CD4-positive, alpha-beta memory T cell (primary cell): ENCODE measurements at regions not wholly inside any gene's neighbourhood (a gene's known extent, or its start where the extent isn't known, plus 50 kb on each side); places are given as distances from the start of the nearest gene placed in this dataset.

ENCODE experiments used
- CTCF ChIA-PET: fragments of 350-600 bp; sonication (Branson Sonifier 250); formaldehyde crosslinking; loops from one replicate; lab custom pipeline; 2021; ENCODE audit warnings: inconsistent platforms; ENCODE audit not compliant: partially characterized antibody; lab: Charles Lee
- POLR2A ChIA-PET: fragments of 350-600 bp; sonication (Branson Sonifier 250); formaldehyde crosslinking; loops from one replicate; lab custom pipeline; 2021; ENCODE audit not compliant: partially characterized antibody; lab: Charles Lee
- DNase-seq, 5 donors: peaks; one replicate each; pipeline versions ENCODE4 v3.0.0 to v3.0.0-alpha.2; 2020 to 2022; ENCODE audit warnings: mixed read lengths in 1 of 5
- H3K27ac ChIP-seq: one replicate; pipeline ENCODE4 v1.7.0; 2013; ENCODE audit warnings: low read depth, low read length
- H3K27me3 ChIP-seq: 2 replicates; pipeline ENCODE4 v1.7.0; 2013; ENCODE audit warnings: mild to moderate bottlenecking, low read length, moderate library complexity; ENCODE audit not compliant: insufficient read depth
- H3K36me3 ChIP-seq: 2 replicates; pipeline ENCODE4 v1.7.0; 2013; ENCODE audit warnings: mild to moderate bottlenecking, low read length, moderate library complexity; ENCODE audit not compliant: insufficient read depth
- H3K4me1 ChIP-seq: 2 replicates; pipeline ENCODE4 v1.7.0; 2013; ENCODE audit warnings: mild to moderate bottlenecking, low read length, moderate library complexity; ENCODE audit not compliant: insufficient read depth
- H3K4me3 ChIP-seq, 2 donors: one replicate each; pipeline ENCODE4 v1.7.0; 2013; ENCODE audit warnings: low read length in 2 of 2, mild to moderate bottlenecking in 1 of 2
- H3K9me3 ChIP-seq, 2 donors: one replicate each; pipeline ENCODE4 v1.7.0; 2013; ENCODE audit warnings: low read length in 2 of 2, control low read depth in 1 of 2; ENCODE audit not compliant: control insufficient read depth in 1 of 2
- H3K27ac Mint-ChIP-seq, 7 donors: one replicate each; pipeline ENCODE4 v1.8.0; 2020 to 2021; ENCODE audit warnings: mixed read lengths in 7 of 7, mild to moderate bottlenecking in 6 of 7, inconsistent platforms in 3 of 7, moderate library complexity in 3 of 7
- H3K27me3 Mint-ChIP-seq, 2 donors: one replicate each; pipeline ENCODE4 v1.8.0; 2020 to 2021; ENCODE audit warnings: mixed read lengths in 2 of 2
- H3K36me3 Mint-ChIP-seq, 2 donors: one replicate each; pipeline ENCODE4 v1.8.0; 2020 to 2021; ENCODE audit warnings: mixed read lengths in 2 of 2, inconsistent platforms in 1 of 2, mild to moderate bottlenecking in 1 of 2
- H3K4me1 Mint-ChIP-seq, 4 donors: one replicate each; pipeline ENCODE4 v1.8.0; 2020 to 2021; ENCODE audit warnings: mixed read lengths in 4 of 4, mild to moderate bottlenecking in 1 of 4
- H3K4me3 Mint-ChIP-seq, 8 donors: one replicate each; pipeline ENCODE4 v1.8.0; 2020 to 2021; ENCODE audit warnings: mixed read lengths in 8 of 8, mild to moderate bottlenecking in 7 of 8, moderate library complexity in 6 of 8, inconsistent platforms in 3 of 8
- H3K9me3 Mint-ChIP-seq, 8 donors: one replicate each; pipeline ENCODE4 v1.8.0; 2020 to 2021; ENCODE audit warnings: mixed read lengths in 8 of 8, mild to moderate bottlenecking in 5 of 8, inconsistent platforms in 3 of 8, moderate library complexity in 1 of 8
- intact Hi-C: fragments of 100-400 bp; cut with micrococcal nuclease; formaldehyde crosslinking; loops from one replicate; pipeline ENCODE4 v1.15.1; 2023

DNA sequence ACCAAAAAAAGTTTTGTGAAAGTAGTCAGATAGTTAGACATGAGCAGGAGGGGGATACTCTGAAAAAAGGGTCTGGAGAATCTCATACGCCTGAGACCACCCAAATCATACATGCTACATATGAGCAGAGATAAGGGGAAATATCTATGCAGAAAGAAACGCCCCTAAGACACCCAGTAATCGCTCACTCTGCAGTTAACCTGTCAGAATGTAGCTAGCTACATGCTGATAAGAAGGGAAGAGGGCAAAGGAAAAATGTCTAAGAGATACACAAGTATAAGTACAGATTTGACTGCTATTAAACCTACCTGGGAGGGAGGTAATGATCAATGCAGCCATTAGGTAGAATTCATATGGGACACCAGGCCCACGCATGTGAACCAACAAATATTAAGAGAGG lies 1159.5 kb upstream of the PCDH10 start:
- H3K9me3 Mint-ChIP-seq: peaks cover 0 to 11% (median 3%) of the 10 kb centered on the region in 8 donors
- no peaks in the 10 kb centered on the region for H3K36me3 ChIP-seq

DNA sequence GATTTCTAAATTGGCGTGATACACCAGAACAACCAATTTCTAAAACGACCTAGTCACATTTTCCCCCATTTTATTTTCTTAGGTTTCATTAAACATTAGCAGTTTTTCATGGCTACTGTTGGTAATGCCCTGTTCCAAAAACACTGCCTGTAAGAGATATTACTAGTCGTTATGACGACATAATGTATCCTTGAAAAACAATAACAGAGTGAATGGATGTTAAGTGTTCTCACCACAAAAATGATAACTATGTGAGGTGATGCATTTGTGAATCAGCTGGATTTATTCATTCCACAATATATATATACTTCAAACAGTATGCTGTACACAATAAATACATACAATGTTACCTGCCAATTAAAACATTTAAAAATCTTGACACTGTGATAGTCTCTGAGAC lies 1147.6 kb upstream of the PCDH10 start:
- Mint-ChIP-seq H3K9me3 (peaks cover 0 to 11% (median 3%) of the 10 kb centered on the region in 8 donors), H3K4me1 (no peaks in the 10 kb centered on the region), H3K27me3 (no peaks in the 10 kb centered on the region), H3K36me3 (no peaks in the 10 kb centered on the region), H3K27ac (no peak overlapping the region), H3K4me3 (no peak overlapping the region)
- CTCF ChIA-PET: no interaction called here
- POLR2A ChIA-PET: no interaction called here
- Histone ChIP-seq H3K4me3 (no peak overlapping the region), H3K27ac (no peak overlapping the region), H3K36me3 (no peaks in the 10 kb centered on the region), H3K27me3 (no peaks in the 10 kb centered on the region), H3K4me1 (no peaks in the 10 kb centered on the region), H3K9me3 (no peaks in the 10 kb centered on the region)
- intact Hi-C loops: no loop called here
- DNase-seq: no peak

More for the DNA sequence above, 1159.5 kb upstream of the PCDH10 start:
- Mint-ChIP-seq H3K27ac (no peak overlapping the region), H3K27me3 (no peaks in the 10 kb centered on the region), H3K4me1 (no peaks in the 10 kb centered on the region), H3K36me3 (no peaks in the 10 kb centered on the region), H3K4me3 (no peak overlapping the region)
- H3K4me3 ChIP-seq: no peak overlapping the region
- no peaks in the 10 kb centered on the region for H3K27me3 ChIP-seq
- H3K9me3 ChIP-seq: no peaks in the 10 kb centered on the region
- ChIA-PET POLR2A (no interaction called here), CTCF (no interaction called here)
- intact Hi-C loops: no loop called here
- DNase-seq: no peak
- no peak overlapping the region for H3K27ac ChIP-seq
- H3K4me1 ChIP-seq: no peaks in the 10 kb centered on the region

DNA sequence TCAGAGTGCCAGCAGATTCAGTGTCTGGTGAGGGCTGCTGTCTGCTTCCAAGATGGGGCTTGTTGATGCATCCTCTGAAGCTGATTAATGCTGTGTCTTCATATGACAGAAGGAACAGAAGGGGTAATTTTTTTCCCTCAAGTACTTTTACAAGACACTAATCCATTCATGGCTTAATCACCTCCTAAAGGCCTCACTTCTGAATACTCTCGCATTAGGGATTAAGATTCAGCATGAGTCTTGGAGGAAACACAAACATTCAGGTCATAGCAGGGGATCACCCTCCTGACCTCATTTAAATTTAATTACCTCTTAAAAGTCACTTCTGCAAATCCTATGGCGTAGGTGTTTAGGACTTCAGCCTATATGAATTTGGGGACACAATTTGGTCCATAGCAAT lies 1145.5 kb upstream of the PCDH10 start:
- H3K4me3 Mint-ChIP-seq: no peak overlapping the region
- Histone ChIP-seq H3K36me3 (no peaks in the 10 kb centered on the region), H3K27ac (no peak overlapping the region), H3K4me3 (no peak overlapping the region), H3K4me1 (no peaks in the 10 kb centered on the region), H3K9me3 (no peaks in the 10 kb centered on the region), H3K27me3 (no peaks in the 10 kb centered on the region)
- H3K36me3 Mint-ChIP-seq: no peaks in the 10 kb centered on the region
- no peaks in the 10 kb centered on the region for H3K27me3 Mint-ChIP-seq
- POLR2A ChIA-PET: no interaction called here
- DNase-seq: no peak
- CTCF ChIA-PET: no interaction called here
- intact Hi-C loops: no loop called here
- H3K27ac Mint-ChIP-seq: no peak overlapping the region
- H3K9me3 Mint-ChIP-seq: peaks cover 0 to 11% (median 3%) of the 10 kb centered on the region in 8 donors
- no peaks in the 10 kb centered on the region for H3K4me1 Mint-ChIP-seq

GRCh38 chr4:132015321-132015720 lies 1133.8 kb upstream of the PCDH10 start:
- intact Hi-C loops: no loop called here
- no peaks in the 10 kb centered on the region for H3K9me3 ChIP-seq
- Mint-ChIP-seq H3K27ac (no peak overlapping the region), H3K4me3 (no peak overlapping the region), H3K9me3 (peaks cover 0 to 11% (median 5%) of the 10 kb centered on the region in 8 donors), H3K27me3 (no peaks in the 10 kb centered on the region), H3K36me3 (no peaks in the 10 kb centered on the region), H3K4me1 (no peaks in the 10 kb centered on the region)
- no peak for DNase-seq
- ChIA-PET POLR2A (no interaction called here), CTCF (no interaction called here)
- H3K36me3 ChIP-seq: no peaks in the 10 kb centered on the region
- H3K4me3 ChIP-seq: no peak overlapping the region
- no peak overlapping the region for H3K27ac ChIP-seq
- H3K4me1 ChIP-seq: no peaks in the 10 kb centered on the region
- no peaks in the 10 kb centered on the region for H3K27me3 ChIP-seq

GRCh38 chr4:132016703-132017350 lies 1132.3 kb upstream of the PCDH10 start:
- no peaks in the 10 kb centered on the region for H3K9me3 ChIP-seq
- Mint-ChIP-seq H3K27ac (no peak overlapping the region), H3K4me1 (no peaks in the 10 kb centered on the region), H3K36me3 (no peaks in the 10 kb centered on the region), H3K4me3 (no peak overlapping the region), H3K9me3 (peaks cover 0 to 11% (median 5%) of the 10 kb centered on the region in 8 donors), H3K27me3 (no peaks in the 10 kb centered on the region)
- H3K4me3 ChIP-seq: no peak overlapping the region
- POLR2A ChIA-PET: no interaction called here
- H3K27ac ChIP-seq: no peak overlapping the region
- CTCF ChIA-PET: no interaction called here
- no peaks in the 10 kb centered on the region for H3K36me3 ChIP-seq
- H3K4me1 ChIP-seq: no peaks in the 10 kb centered on the region
- intact Hi-C loops: no loop called here
- DNase-seq: no peak
- no peaks in the 10 kb centered on the region for H3K27me3 ChIP-seq

GRCh38 chr4:132026166-132026565 lies 1122.9 kb upstream of the PCDH10 start:
- intact Hi-C loops: no loop called here
- Mint-ChIP-seq H3K27ac (no peak overlapping the region), H3K36me3 (no peaks in the 10 kb centered on the region), H3K9me3 (peaks cover 0 to 9% (median 3%) of the 10 kb centered on the region in 8 donors), H3K4me3 (no peak overlapping the region), H3K4me1 (no peaks in the 10 kb centered on the region), H3K27me3 (no peaks in the 10 kb centered on the region)
- H3K4me3 ChIP-seq: no peak overlapping the region
- no peaks in the 10 kb centered on the region for H3K9me3 ChIP-seq
- CTCF ChIA-PET: no interaction called here
- no peak overlapping the region for H3K27ac ChIP-seq
- H3K27me3 ChIP-seq: no peaks in the 10 kb centered on the region
- no peaks in the 10 kb centered on the region for H3K36me3 ChIP-seq
- H3K4me1 ChIP-seq: no peaks in the 10 kb centered on the region
- DNase-seq: no peak
- POLR2A ChIA-PET: no interaction called here

DNA sequence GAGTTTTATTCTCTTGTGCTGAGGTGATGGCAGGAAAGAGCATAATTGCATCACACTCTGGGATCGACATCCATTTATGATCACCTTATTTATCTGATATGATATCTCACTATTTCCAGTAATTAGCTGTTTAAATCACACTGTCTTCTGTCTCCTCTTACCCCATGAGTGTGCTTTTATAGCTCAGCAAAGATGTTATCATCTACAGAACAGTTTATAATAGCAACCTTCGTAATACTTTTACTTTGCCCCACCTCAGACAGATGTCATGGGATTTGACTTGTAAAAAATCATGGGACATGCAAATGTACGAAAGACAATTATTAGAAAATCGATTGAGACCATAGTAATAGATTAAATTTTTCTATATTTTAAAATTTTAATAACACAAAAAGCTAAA lies 1122.3 kb upstream of the PCDH10 start:
- ChIA-PET POLR2A (no interaction called here), CTCF (no interaction called here)
- H3K36me3 Mint-ChIP-seq: no peaks in the 10 kb centered on the region
- H3K27ac Mint-ChIP-seq: no peak overlapping the region
- H3K4me1 Mint-ChIP-seq: no peaks in the 10 kb centered on the region
- H3K36me3 ChIP-seq: no peaks in the 10 kb centered on the region
- no peak for DNase-seq
- H3K27me3 Mint-ChIP-seq: no peaks in the 10 kb centered on the region
- no peak overlapping the region for H3K27ac ChIP-seq
- H3K4me3 Mint-ChIP-seq: no peak overlapping the region
- H3K9me3 Mint-ChIP-seq: peaks cover 0 to 10% (median 3%) of the 10 kb centered on the region in 8 donors
- no peaks in the 10 kb centered on the region for H3K9me3 ChIP-seq
- intact Hi-C loops: no loop called here
- no peaks in the 10 kb centered on the region for H3K27me3 ChIP-seq
- no peaks in the 10 kb centered on the region for H3K4me1 ChIP-seq
- no peak overlapping the region for H3K4me3 ChIP-seq

DNA sequence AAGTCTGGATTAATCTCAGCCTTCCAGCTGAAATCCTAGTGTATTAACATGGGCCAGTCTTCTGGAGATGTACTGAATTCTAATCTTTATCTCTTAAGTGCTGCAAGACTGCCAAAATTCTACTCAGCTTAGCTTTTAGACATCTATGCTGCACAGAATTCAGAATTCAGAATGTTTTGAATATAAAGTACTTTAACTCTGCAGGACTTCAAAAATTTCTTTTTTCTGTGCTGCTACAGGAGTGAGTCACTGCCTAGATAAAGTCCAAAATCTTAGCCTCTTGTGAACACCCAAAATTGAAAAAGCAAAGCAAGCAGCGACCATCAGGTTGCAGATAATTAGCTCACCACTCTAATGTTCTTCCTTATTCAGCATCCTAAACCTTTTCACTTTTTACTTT lies 1092.6 kb upstream of the PCDH10 start:
- no peaks in the 10 kb centered on the region for H3K4me1 Mint-ChIP-seq
- H3K27me3 Mint-ChIP-seq: no peaks in the 10 kb centered on the region
- ChIA-PET CTCF (no interaction called here), POLR2A (no interaction called here)
- Histone ChIP-seq H3K9me3 (no peaks in the 10 kb centered on the region), H3K27me3 (no peaks in the 10 kb centered on the region), H3K4me3 (no peak overlapping the region), H3K36me3 (no peaks in the 10 kb centered on the region), H3K27ac (no peak overlapping the region), H3K4me1 (no peaks in the 10 kb centered on the region)
- no peaks in the 10 kb centered on the region for H3K36me3 Mint-ChIP-seq
- intact Hi-C loops: no loop called here
- no peak overlapping the region for H3K4me3 Mint-ChIP-seq
- DNase-seq: no peak
- H3K27ac Mint-ChIP-seq: no peak overlapping the region
- peaks cover under 1 to 22% (median 7%) of the 10 kb centered on the region in 8 donors for H3K9me3 Mint-ChIP-seq
